NCI-H82 treated with DMSO at 0.1 percent for 48 hours (cell line): ENCODE measurements at regions not wholly inside any gene's neighbourhood (a gene's known extent, or its start where the extent isn't known, plus 50 kb on each side); places are given as distances from the start of the nearest gene placed in this dataset.
"Not testable (repeated sequence)": the region's sequence is repeated elsewhere in the genome, so short reads cannot be mapped to it uniquely, and the experiment has no call there.

ENCODE experiments used
- DNase-seq: peaks from one replicate; lab custom pipeline; 2025; ENCODE audit not compliant: unreplicated experiment; lab: John Stamatoyannopoulos, UW

DNA sequence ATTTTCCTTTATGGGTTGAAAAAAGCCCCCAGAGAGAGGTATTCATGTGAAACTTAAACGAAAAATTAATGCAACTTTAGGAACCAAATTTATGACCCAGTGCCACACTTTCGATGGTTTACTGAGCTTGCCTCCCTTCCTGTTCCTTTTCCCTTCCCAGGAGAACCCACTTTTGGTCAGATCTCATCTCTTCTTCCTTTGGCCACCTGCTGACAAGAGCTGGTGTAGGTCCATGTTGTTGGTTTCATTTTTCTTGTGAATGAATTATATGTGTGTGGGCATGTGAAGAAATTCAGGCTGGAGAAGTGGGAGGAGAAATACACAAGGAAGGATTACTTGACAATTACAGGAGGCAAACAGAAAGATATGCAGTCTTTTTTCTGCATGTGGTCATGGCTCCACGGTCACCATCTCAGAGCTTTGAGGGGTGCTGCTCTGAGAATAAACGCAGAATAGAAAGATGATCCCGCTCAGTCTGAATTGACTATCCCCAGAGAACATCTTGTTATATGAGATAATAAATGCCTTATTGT lies 111.3 kb upstream of the TCF4 start:
- DNase-seq, result no peak

DNA sequence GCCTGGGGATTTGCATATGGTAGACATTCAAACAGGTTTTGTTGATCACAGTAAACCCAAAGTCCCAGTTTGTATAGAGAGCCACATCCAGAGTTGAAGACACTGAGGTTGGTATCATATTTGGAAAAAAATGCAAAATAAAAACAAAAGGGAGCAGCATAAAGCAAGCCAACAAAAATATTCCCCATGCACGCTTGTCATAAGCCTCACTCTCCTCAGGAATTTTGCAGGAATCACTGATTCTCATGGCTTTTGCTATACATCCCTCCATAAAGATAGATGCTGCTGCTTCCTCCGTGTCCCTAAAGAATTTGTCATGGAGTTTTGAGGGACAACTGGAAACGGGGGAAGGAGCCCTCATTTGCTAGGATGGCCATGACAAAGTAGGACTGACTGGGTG lies 108.8 kb upstream of the TCF4 start:
- no peak for DNase-seq

DNA sequence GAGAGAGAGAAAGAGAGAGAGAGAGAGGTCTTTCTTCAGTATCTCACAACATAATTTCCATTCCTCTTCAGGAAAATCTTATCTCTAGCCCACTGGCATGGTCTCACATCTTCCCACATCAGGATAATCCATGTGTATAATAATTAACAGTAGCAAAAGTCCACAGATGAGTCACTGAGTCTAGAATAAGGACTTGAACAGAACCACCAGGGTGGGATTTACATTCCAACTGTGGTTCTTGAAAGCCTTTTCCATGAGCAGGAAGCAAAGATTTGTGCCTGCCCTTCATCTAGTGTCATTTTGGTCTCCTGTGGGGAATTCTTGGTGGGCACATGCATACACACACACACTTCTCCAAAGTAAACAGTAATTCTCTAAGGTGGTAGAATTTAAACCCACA lies 107.1 kb upstream of the TCF4 start:
- no peak for DNase-seq

DNA sequence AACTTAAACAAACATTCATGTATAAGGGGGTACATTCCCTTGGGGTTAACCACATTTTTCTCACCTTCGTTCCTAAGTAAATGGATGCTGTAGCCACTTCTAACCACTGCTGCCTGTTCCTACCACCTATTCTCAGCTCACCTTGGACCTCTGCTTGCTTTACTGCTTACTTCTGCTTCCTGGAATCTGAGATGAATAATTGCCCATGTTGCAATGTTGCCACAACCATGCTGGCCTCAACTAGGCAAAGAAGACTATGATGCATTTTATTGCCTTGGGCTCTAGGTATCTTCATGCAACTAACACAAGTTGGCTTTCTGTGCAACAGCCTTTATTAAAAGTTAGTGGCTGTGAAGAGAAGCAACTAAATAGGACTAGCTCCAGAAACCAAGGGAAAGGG lies 106.3 kb upstream of the TCF4 start:
- DNase-seq, result no peak

DNA sequence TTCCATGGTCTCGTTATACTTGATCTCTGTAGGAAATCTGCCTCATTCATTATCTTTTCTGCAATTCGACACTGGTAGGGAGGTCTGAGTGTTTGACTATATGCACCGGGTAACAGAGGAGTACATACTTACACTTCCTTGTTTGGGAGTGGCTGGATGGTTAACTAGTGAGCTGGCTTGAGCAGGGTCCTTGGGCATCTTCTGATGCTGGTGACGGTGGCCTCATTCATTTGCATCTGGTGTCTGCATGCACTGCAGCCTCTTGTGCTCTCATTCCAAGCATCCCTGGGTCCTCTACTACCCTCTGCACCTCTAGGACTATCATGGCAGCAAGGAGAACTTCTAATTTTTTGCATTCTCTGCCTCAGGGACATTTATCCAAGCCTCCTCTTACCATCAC lies 100.0 kb upstream of the TCF4 start:
- DNase-seq, result no peak

DNA sequence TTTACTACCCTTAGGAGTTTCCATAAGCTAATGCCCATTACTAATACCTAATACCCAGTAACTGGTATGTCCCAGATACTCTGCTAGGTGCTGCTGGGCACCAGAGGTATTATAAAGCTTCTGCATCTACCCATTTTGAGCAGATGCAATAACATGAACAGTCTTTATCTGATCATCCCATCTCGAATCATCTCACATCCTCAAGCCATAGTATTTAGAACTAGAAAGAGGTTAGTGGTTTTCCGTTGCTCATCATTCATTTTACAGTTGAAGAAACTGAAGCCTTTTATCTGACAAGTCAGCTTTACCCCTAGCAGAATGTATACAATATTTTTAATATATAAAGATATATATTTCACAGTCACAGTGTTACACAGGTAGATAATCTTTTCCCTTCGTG lies 99.1 kb upstream of the TCF4 start:
- DNase-seq, result no peak

DNA sequence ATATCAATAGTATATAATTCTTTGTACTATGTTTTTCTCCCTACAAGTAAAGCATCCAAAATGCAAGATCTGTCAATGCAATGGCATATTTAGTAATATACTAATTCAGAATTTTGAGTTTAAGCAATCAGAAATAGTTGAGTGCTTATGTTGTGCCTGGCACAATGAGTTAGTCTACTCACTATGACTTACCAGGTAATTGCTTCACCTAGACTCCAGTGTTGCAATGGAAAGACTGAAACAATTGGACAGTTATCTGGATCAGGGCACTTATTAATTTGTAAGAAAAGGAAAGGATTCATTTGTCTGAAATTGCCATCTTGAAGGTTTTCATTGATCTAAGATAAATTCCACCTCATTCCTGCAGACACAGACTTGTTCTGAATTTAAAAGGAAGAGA lies 97.6 kb upstream of the TCF4 start:
- DNase-seq, result no peak

DNA sequence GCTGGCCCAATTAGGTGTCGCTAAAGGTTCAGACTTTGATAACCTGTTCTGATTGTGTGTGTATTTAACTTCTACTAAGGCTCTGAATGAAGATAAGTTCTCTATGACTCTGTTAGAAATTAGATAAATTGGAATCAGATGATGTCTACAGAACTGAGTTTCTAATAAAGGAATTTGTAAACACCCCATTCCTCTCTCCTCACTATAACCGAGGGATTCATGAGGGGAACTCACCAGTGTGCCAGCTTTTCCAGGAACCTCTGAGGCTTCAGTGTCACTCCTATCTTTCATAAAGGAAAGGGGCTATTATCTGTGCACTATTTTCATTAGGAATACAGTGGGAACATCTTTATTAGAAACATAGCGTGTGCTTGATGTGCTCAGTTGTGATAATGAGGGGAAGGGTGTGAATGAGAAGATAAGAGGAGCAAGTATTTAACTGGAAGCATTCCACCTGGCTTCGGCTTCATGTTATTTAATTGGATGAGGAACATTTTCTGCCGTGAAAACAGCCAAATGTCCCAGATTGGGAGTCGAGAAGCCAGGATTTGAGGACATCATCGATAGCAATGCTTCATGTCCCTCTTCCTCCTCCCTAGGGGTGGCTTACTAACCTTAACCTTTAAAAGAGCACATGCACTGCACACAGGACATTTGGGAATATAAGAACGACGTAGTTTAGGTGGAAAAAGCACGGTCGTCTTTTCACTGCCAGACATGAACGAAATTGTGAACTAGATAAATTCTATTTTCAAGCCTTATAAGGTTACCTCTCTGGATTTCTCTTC lies 84.8 kb upstream of the TCF4 start:
- DNase-seq, result no peak

DNA sequence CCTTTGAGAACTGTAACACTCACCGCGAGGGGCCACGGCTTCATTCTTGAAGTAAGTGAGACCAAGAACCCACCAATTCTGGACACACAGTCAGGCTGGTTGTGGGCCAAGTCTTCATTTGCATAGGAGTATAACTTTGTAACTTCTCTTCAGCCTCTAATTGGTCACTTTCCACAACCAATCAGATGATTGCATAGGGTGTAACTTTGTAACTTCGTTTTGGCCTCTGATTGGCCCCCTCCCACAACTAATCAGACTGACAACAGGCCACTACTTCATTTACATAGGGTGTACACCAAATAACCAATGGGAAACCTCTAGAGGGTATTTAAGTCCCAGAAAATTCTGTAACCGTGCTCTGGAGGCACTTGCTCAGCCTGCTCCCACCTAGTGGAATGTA lies 77.5 kb upstream of the TCF4 start:
- DNase-seq, result no peak

DNA sequence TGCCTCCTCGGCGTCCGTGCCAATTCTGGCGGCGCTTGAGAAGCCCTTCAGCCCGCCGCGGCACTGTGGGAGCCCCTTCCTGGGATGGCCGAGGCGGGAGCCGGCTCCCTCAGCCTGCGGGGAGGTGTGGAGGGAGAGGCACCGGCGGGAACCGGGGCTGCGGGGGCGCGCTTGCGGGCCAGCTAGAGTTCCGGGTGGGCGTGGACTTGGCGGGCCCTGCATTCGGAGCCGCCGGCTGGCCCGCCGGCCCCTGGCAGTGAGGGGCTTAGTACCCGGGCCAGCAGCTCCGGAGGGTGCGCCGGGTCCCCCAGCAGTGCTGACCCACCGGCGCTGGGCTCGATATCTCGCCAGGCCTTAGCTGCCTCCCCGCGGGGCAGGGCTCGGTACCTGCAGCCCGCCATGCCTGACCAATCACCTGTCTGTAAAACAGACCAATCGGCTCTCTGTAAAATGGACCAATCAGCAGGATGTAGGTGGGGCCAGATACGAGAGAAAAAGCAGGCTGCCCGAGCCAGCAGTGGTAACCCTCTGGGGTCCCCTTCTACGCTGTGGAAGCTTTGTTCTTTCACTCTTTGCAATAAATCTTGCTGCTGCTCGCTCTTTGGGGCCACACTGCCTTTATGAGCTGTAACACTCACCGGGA lies 76.9 kb upstream of the TCF4 start:
- DNase-seq, result not testable (repeated sequence)

DNA sequence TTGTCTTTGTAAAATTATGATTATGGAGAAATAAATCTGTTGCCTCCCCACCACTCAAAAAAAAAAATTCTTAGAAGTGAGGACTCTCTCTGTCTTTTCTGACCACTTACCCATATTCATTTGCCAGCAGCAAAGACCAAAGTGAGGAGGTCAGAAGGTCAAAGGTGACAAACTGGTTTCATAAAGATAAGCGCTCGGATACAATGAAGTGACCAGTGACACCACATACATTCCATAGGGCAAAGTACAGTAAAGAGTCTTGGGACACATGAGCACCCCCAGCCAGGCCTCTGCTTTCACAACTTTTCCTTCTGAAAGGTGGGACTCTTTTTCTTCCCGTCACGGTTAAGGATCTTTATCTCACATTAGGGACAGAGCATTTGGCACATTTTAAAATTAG lies 75.9 kb upstream of the TCF4 start:
- no peak for DNase-seq

DNA sequence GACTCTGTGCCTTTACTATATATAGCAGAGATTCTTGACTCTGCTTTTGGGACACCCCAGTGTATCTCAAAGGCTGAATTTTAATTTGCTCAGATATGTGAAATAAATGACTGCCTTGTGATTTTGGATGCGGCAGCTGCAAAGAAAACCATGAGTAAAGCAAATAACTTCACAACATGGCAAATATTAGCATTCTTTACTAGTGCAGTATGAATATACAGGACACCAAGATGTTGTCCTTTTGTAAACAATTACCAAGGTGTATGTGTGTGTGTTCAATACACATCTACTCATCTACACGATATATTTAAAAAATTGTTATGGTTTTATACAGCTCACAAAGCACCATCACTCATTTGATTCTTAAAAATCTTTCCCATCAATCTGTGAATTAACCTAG lies 70.6 kb upstream of the TCF4 start:
- DNase-seq, result no peak

DNA sequence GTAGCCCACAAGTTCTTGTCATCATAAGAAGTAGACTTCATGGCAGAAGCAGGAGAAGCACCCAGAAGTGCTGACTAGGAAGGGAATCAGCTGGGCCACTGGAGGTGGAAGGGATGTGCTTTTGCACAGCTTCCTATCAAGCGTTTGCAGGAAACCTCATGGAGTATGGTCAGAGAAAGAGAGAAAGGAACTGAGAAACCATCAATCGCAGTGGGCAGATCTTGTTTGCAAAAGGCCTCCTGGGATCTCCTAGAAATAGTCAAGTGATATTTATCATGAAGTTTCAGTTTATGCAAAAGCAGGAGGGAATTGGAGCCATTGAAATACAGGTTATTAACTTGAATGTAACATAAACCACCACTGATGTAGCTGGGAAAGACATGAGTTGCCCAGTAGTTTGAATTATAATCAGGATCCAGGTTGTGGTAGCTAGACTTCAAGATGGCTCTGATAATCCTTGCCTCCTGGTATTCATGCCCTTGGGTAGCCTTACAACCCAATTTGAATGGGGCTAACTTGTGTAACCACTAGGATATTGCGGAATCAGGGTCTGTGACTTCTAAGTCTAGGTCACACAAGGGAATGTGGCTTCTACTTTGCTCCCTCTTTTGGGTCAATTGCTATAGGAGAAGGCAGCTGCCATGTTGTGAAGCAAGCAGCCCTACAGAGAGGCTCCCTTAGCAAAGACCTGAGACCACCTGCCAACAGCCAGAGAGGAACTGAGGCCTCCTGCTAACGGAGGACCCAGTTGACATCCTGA lies 69.8 kb upstream of the TCF4 start:
- DNase-seq, result no peak

DNA sequence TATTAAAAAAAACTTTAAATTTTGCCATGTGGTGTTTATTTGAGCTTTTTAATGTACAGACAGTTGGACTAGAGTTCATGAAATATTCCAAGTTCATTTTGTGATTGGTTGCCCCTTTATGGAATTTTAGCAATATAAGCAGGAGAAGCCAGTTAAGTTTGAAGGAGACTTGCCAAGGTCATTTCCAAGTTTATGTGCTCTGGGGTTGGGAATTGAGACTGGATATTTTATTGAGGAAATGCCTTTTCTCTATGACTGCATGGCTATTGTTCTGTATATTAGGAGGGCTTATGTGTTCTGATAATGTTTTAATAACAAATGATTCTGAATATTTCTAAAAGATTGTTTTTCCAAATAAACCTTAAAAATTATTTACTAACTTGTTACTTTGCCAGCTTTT lies 67.0 kb upstream of the TCF4 start:
- DNase-seq, result no peak

DNA sequence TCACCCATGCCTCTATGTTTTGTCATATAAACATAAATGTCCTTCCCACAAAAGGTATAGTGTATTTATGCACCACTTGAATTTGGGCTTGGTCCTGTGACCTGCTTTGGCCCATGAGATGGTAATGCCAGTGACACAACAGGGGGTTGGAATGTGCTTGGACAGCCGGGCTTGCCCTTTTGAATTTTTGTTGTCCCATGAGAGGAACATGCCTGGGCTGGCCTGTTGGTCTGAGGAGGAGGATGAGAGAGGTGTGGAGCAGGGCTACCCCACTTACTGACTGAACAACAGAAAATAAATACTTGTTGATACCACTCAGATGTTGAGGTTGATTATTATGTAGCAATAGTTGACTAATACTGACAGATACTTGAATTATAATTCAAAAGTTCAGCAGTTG lies 63.2 kb upstream of the TCF4 start:
- no peak for DNase-seq

DNA sequence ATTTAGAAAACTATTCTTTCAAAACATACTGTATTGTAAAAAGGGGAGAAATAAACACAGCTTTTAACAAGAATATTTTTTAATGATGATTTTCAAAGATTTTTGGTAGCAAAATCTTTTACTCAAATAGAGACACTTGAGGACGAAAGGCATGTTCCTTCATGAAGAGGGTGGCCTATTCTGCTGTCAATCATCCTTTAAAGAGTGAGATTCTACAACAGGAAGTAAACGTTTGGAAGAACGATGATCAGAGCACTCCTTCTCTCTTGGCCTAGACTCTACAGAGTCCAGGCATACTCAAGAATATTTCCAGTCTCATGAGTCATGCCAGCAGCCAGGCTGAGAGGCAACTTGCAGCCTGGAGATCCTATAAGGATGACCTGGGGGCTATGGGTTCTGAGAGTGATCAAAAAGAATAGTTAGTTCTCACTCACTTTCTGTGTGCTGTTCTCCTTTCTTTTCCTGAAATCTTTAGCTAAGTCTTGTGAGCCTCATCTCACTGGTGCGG lies 62.4 kb upstream of the TCF4 start:
- no peak for DNase-seq

DNA sequence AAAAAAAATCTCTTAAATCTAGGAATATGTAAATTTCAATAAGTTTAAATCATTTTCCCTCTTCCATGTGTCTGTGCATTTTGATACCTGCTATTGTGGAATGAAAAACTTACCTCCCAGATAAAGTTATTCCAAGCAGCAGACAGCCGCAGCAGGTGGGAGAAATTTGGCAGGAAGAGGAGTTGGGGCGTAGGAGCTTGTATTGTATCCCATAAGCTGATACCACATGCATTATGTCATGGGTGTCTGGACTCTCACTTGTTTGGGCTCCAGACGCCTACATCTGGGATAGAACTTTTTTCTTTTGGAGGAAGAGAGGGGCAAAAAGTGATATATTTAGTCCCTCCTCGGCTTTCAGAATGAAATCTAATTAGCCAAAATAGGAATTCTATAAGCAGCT lies 59.3 kb upstream of the TCF4 start:
- peak; percentile 4 for DNase-seq

DNA sequence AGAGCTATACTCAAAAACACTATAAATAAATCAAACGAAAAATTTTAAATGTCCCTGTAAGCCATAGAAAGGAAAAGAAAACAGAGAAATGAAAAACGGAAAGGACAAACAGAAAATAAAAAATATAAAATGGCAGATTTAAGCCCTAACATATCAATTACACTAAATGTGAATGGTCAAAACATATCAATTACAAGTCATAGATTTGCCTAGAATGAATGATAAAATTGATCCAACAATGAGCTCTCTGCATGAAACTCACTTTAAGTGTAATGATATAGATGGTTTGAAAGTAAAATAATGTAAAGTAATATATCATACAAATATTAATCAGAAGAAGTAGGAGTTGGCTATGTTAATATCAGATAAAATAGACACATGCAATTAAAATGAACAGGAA lies 54.2 kb upstream of the TCF4 start:
- no peak for DNase-seq

DNA sequence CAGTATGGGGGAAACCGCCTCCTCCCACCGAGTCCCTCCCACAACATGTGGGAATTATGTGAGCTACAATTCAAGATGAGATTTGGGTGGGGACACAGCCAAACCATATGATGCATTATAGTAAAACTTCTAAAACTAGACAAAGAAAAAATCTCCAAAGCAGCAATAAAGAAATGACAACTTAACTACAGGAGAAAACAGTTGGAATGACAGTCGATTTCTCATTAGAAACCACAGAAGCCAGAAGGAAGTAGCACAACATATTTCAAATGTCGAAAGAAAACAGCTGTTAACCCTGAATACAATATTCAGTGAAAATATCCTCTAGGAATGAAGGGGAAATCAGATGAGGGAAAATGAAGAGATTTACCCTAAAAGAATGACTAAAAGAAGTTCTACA lies 53.5 kb upstream of the TCF4 start:
- DNase-seq, result no peak
